Natural killer cell (primary cell): ENCODE measurements at regions not wholly inside any gene's neighbourhood (a gene's known extent, or its start where the extent isn't known, plus 50 kb on each side); places are given as distances from the start of the nearest gene placed in this dataset.

Source experiments
- ATAC-seq, 3 donors: fragments of 150-1000 bp in 2 of 3; fragments of 200-7000 bp in 1 of 3; cut with Tn5 transposase; 1 replicate in 1 of 3; 2 replicates in 2 of 3; pipeline ENCODE4 v1.10.0; 2021; ENCODE audit warnings: mild to moderate bottlenecking in 2 of 3, moderate library complexity in 2 of 3
- DNase-seq, 2 donors: peaks; one replicate each; pipeline versions ENCODE4 v3.0.0 to v3.0.0-alpha.2; 2013 to 2021; ENCODE audit warnings: mixed read lengths in 1 of 2
- H3K27ac ChIP-seq: one replicate; pipeline ENCODE4 v1.5.1; 2013; ENCODE audit warnings: mild to moderate bottlenecking, low read length
- H3K27me3 ChIP-seq: one replicate; pipeline ENCODE4 v1.6.1; 2013; ENCODE audit warnings: low read length; ENCODE audit not compliant: control insufficient read depth, insufficient read depth
- H3K36me3 ChIP-seq: one replicate; pipeline ENCODE4 v1.6.1; 2013; ENCODE audit warnings: low read length; ENCODE audit not compliant: control insufficient read depth, insufficient read depth
- H3K4me1 ChIP-seq: one replicate; pipeline ENCODE4 v1.6.1; 2013; ENCODE audit warnings: low read length; ENCODE audit not compliant: control insufficient read depth, insufficient read depth
- H3K4me3 ChIP-seq: one replicate; pipeline ENCODE4 v1.5.1; 2013; ENCODE audit warnings: low read length
- H3K9me3 ChIP-seq: one replicate; pipeline ENCODE4 v1.6.1; 2013; ENCODE audit warnings: low read length; ENCODE audit not compliant: control insufficient read depth, insufficient read depth
- H3K27ac Mint-ChIP-seq, 2 donors: one replicate each; pipeline ENCODE4 v1.8.0; 2022; ENCODE audit warnings: mild to moderate bottlenecking in 2 of 2, mixed read lengths in 2 of 2, moderate library complexity in 1 of 2
- H3K27me3 Mint-ChIP-seq, 2 donors: one replicate each; pipeline ENCODE4 v1.8.0; 2022; ENCODE audit warnings: low read depth in 2 of 2, mixed read lengths in 2 of 2
- H3K36me3 Mint-ChIP-seq: one replicate; pipeline ENCODE4 v1.8.0; 2022; ENCODE audit warnings: mixed read lengths
- H3K4me1 Mint-ChIP-seq, 2 donors: one replicate each; pipeline ENCODE4 v1.8.0; 2022; ENCODE audit warnings: mixed read lengths in 2 of 2
- H3K4me3 Mint-ChIP-seq: one replicate; pipeline ENCODE4 v1.8.0; 2022; ENCODE audit warnings: mild to moderate bottlenecking, moderate library complexity, mixed read lengths
- H3K9me3 Mint-ChIP-seq, 2 donors: one replicate each; pipeline ENCODE4 v1.8.0; 2022; ENCODE audit warnings: mixed read lengths in 2 of 2
- CTCF ChIP-seq: fragments of 200-600 bp; IDR thresholded peaks from one replicate; pipeline ENCODE4 v1.8.0; 2022; ENCODE audit warnings: antibody characterized with exemption
- WGBS: methylation state at CpG from one replicate; pipeline ENCODE4 v1.1.7; 2013; ENCODE audit warnings: missing lambda C conversion rate; ENCODE audit not compliant: insufficient coverage; 5-methylcytosine and 5-hydroxymethylcytosine counted together
- intact Hi-C: fragments of 100-400 bp; cut with micrococcal nuclease; formaldehyde crosslinking; loops from one replicate; pipeline ENCODE4 v1.14.2; 2022

GRCh38 chr6:111997078-111997852, 56.6 kb upstream of the CCN6 start:
- ATAC-seq (peak; percentile 81 to 90 (median 86)), DNase-seq (peak; percentile 66 to 93)
- H3K27ac ChIP-seq: no peak overlapping the region
- Mint-ChIP-seq H3K4me1 (peaks cover 30 to 33% of the 10 kb centered on the region in 2 donors), H3K27me3 (no peaks in the 10 kb centered on the region), H3K27ac (peak overlapping the region; percentile 27 to 61), H3K36me3 (no peaks in the 10 kb centered on the region), H3K9me3 (no peaks in the 10 kb centered on the region), H3K4me3 (peak overlapping the region; percentile 18)
- peak; percentile 94 for TF ChIP-seq CTCF
- intact Hi-C loops: loop anchor here (1.0 to 10.0 kb wide), 5 partner anchors 46 to 287 kb away; partner anchors contain the start of gene FYN
- H3K27me3 ChIP-seq: no peaks in the 10 kb centered on the region
- H3K4me1 ChIP-seq: peaks cover 23% of the 10 kb centered on the region
- WGBS: 26% methylated on average over 23 of the region's 23 CpGs
- H3K36me3 ChIP-seq: no peaks in the 10 kb centered on the region
- no peaks in the 10 kb centered on the region for H3K9me3 ChIP-seq
- no peak overlapping the region for H3K4me3 ChIP-seq

GRCh38 chr6:111997853-111998208, 56.1 kb upstream of the CCN6 start:
- Mint-ChIP-seq H3K36me3 (no peaks in the 10 kb centered on the region), H3K4me3 (no peak overlapping the region), H3K4me1 (peaks cover 25 to 28% of the 10 kb centered on the region in 2 donors), H3K27me3 (no peaks in the 10 kb centered on the region), H3K27ac (no peak overlapping the region), H3K9me3 (no peaks in the 10 kb centered on the region)
- H3K27me3 ChIP-seq: no peaks in the 10 kb centered on the region
- no peaks in the 10 kb centered on the region for H3K36me3 ChIP-seq
- intact Hi-C loops: loop anchor here (1.0 to 10.0 kb wide), 5 partner anchors 45 to 288 kb away; partner anchors contain the start of gene FYN
- WGBS: 99% methylated on average over 6 of the region's 6 CpGs
- peaks cover 18% of the 10 kb centered on the region for H3K4me1 ChIP-seq
- H3K27ac ChIP-seq: no peak overlapping the region
- TF ChIP-seq CTCF: no peak
- no peak overlapping the region for H3K4me3 ChIP-seq
- DNase-seq (no peak), ATAC-seq (no peak)
- no peaks in the 10 kb centered on the region for H3K9me3 ChIP-seq

GRCh38 chr6:112002307-112002706, 51.6 kb upstream of the CCN6 start:
- Histone ChIP-seq H3K27ac (no peak overlapping the region), H3K4me3 (no peak overlapping the region), H3K4me1 (no peaks in the 10 kb centered on the region), H3K9me3 (no peaks in the 10 kb centered on the region), H3K27me3 (no peaks in the 10 kb centered on the region), H3K36me3 (no peaks in the 10 kb centered on the region)
- Mint-ChIP-seq H3K27ac (no peak overlapping the region), H3K4me3 (no peak overlapping the region), H3K4me1 (peaks cover under 1 to 9% of the 10 kb centered on the region in 2 donors), H3K27me3 (no peaks in the 10 kb centered on the region), H3K9me3 (no peaks in the 10 kb centered on the region), H3K36me3 (no peaks in the 10 kb centered on the region)
- no peak for TF ChIP-seq CTCF
- no peak for ATAC-seq
- DNase-seq: no peak
- intact Hi-C loops: no loop called here
- WGBS: 100% methylated on average over 1 of the region's 1 CpG
